Prostate gland (tissue), 2 donors: ENCODE measurements at regions not wholly inside any gene's neighbourhood (a gene's known extent, or its start where the extent isn't known, plus 50 kb on each side); places are given as distances from the start of the nearest gene placed in this dataset.

Experiments used
- DNase-seq: peaks from one replicate; pipeline ENCODE4 v3.0.0-alpha.2; 2019; ENCODE audit warnings: low spot score
- H3K27ac ChIP-seq, 2 donors: fragments of 200-600 bp; sonication (generic); 2 replicates each; pipeline ENCODE4 v1.5.1; 2017 to 2019
- H3K27me3 ChIP-seq: fragments of 200-600 bp; sonication (generic); replicated peaks from 2 replicates; pipeline ENCODE4 v1.5.1; 2019; ENCODE audit not compliant: insufficient read depth
- H3K36me3 ChIP-seq, 2 donors: fragments of 200-600 bp; sonication (generic); 1 replicate in 1 of 2; 2 replicates in 1 of 2; pipeline versions ENCODE4 v1.5.1 to v1.8.1; 2017 to 2019
- H3K4me1 ChIP-seq: fragments of 200-600 bp; sonication (generic); replicated peaks from 2 replicates; pipeline ENCODE4 v1.5.1; 2019
- H3K4me3 ChIP-seq, 2 donors: fragments of 200-600 bp; sonication (generic); 2 replicates each; pipeline ENCODE4 v1.5.1; 2017 to 2019
- H3K9me3 ChIP-seq: fragments of 200-600 bp; sonication (generic); 2 replicates; pipeline ENCODE4 v1.5.1; 2017
- CTCF ChIP-seq, 4 experiments: fragments of 200-600 bp in 2 of 4; fragments of 450-650 bp in 2 of 4; sonication (generic) in 2 of 4; IDR thresholded peaks; 1 replicate in 3 of 4; 2 replicates in 1 of 4; pipeline ENCODE4 v1.5.1; 2016 to 2019; ENCODE audit warnings: antibody characterized with exemption in 4 of 4, mild to moderate bottlenecking in 2 of 4, moderate library complexity in 2 of 4
- POLR2A ChIP-seq: fragments of 450-650 bp; IDR thresholded peaks from one replicate; pipeline ENCODE4 v1.6.1; 2016; ENCODE audit warnings: antibody characterized with exemption, mild to moderate bottlenecking
- POLR2AphosphoS5 ChIP-seq: sonication (generic); formaldehyde crosslinking; IDR thresholded peaks from one replicate; pipeline ENCODE4 v1.6.1; 2017; ENCODE audit warnings: antibody characterized with exemption
- WGBS: methylation state at CpG from one replicate; pipeline ENCODE4 v1.1.5; 2018; 5-methylcytosine and 5-hydroxymethylcytosine counted together
- intact Hi-C: fragments of 100-400 bp; cut with DNase I; formaldehyde crosslinking; loops from one replicate; pipeline ENCODE4 v1.14.2; 2022

GRCh38 chr17:14772776-14773175 is 471.9 kb downstream of the HS3ST3B1 start:
- H3K9me3 ChIP-seq: no peaks in the 10 kb centered on the region
- no peak overlapping the region for H3K4me3 ChIP-seq
- no peaks in the 10 kb centered on the region for H3K4me1 ChIP-seq
- no peak for DNase-seq
- H3K27me3 ChIP-seq: no peaks in the 10 kb centered on the region
- H3K36me3 ChIP-seq: no peaks in the 10 kb centered on the region
- H3K27ac ChIP-seq: no peak overlapping the region
- intact Hi-C loops: no loop called here
- 72% methylated on average over 2 of the region's 2 CpGs for WGBS
- no peak for TF ChIP-seq POLR2A
- no peak for TF ChIP-seq CTCF (IDR thresholded peaks at IDR 0.05)

- H3K27me3 ChIP-seq: no peaks in the 10 kb centered on the region
- 78% methylated on average over 6 of the region's 6 CpGs for WGBS
- intact Hi-C loops: no loop called here
- DNase-seq: no peak
- no peaks in the 10 kb centered on the region for H3K36me3 ChIP-seq
- H3K27ac ChIP-seq: no peak overlapping the region
- H3K9me3 ChIP-seq: no peaks in the 10 kb centered on the region
- no peak overlapping the region for H3K4me3 ChIP-seq
- H3K4me1 ChIP-seq: no peaks in the 10 kb centered on the region
- TF ChIP-seq POLR2AphosphoS5 (no peak), CTCF (IDR thresholded peaks at IDR 0.05) (no peak), POLR2A (no peak)
These were observed 470.7 kb downstream of the HS3ST3B1 start for GRCh38 chr17:14771543-14771942.

- intact Hi-C loops: no loop called here
- DNase-seq: no peak
- 95% methylated on average over 2 of the region's 2 CpGs for WGBS
- H3K27me3 ChIP-seq: no peaks in the 10 kb centered on the region
- H3K27ac ChIP-seq: no peak overlapping the region
- TF ChIP-seq CTCF (IDR thresholded peaks at IDR 0.05) (no peak), POLR2AphosphoS5 (no peak), POLR2A (no peak)
- H3K36me3 ChIP-seq: no peaks in the 10 kb centered on the region
- H3K4me1 ChIP-seq: no peaks in the 10 kb centered on the region
- H3K4me3 ChIP-seq: no peak overlapping the region
- H3K9me3 ChIP-seq: no peaks in the 10 kb centered on the region
These were observed 468.0 kb downstream of the HS3ST3B1 start for GRCh38 chr17:14768923-14769322.

- no peak for TF ChIP-seq POLR2A
- no peak for TF ChIP-seq CTCF (IDR thresholded peaks at IDR 0.05)
- TF ChIP-seq POLR2AphosphoS5: no peak
- intact Hi-C loops: no loop called here
- Histone ChIP-seq H3K27ac (no peak overlapping the region), H3K36me3 (no peaks in the 10 kb centered on the region), H3K9me3 (no peaks in the 10 kb centered on the region), H3K4me1 (no peaks in the 10 kb centered on the region), H3K4me3 (no peak overlapping the region), H3K27me3 (no peaks in the 10 kb centered on the region)
- no peak for DNase-seq
- 60% methylated on average over 3 of the region's 3 CpGs for WGBS
These were observed 462.0 kb downstream of the HS3ST3B1 start for GRCh38 chr17:14762736-14763479.

GRCh38 chr17:14760719-14761411 is 460.0 kb downstream of the HS3ST3B1 start:
- Histone ChIP-seq H3K4me3 (no peak overlapping the region), H3K27ac (no peak overlapping the region), H3K4me1 (no peaks in the 10 kb centered on the region), H3K27me3 (no peaks in the 10 kb centered on the region), H3K36me3 (no peaks in the 10 kb centered on the region), H3K9me3 (no peaks in the 10 kb centered on the region)
- TF ChIP-seq POLR2AphosphoS5: no peak
- TF ChIP-seq CTCF (IDR thresholded peaks at IDR 0.05): no peak
- no peak for TF ChIP-seq POLR2A
- no peak for DNase-seq
- intact Hi-C loops: no loop called here
- WGBS: 66% methylated on average over 5 of the region's 5 CpGs
